HepG2 (cell line): ENCODE measurements at regions not wholly inside any gene's neighbourhood (a gene's known extent, or its start where the extent isn't known, plus 50 kb on each side); places are given as distances from the start of the nearest gene placed in this dataset.
"Not testable (repeated sequence)": the region's sequence is repeated elsewhere in the genome, so short reads cannot be mapped to it uniquely, and the experiment has no call there.

Experiments used
- ATAC-seq: fragments of 200-7000 bp; cut with Tn5 transposase; 3 replicates; pipeline ENCODE4 v1.9.1; 2020; ENCODE audit warnings: mild to moderate bottlenecking, moderate library complexity
- BruUV-seq: library from RNA; stranded (reverse); fragments of 400-500 nt; replicated peaks from 2 replicates; lab custom pipeline; 2021; lab: Mats Ljungman, UMichigan
- CTCF ChIA-PET: fragments of 300-600 bp; formaldehyde crosslinking; extraction: SDS; loops from one replicate; lab custom pipeline; 2021; ENCODE audit warnings: low total read pairs, inconsistent platforms, low intra/inter-chr PET ratio; lab: Yijun Ruan, JAX
- POLR2A ChIA-PET: fragments of 350-600 bp; sonication (Branson Sonifier 250); formaldehyde crosslinking; loops from one replicate; lab custom pipeline; 2020; ENCODE audit warnings: antibody characterized with exemption, inconsistent platforms; lab: Yijun Ruan, JAX
- DNase-seq: peaks from one replicate; pipeline ENCODE4 v3.0.0-alpha.2; 2015; ENCODE audit warnings: low spot score
- FAIRE-seq: peaks from 3 replicates; lab custom pipeline; 2011; peaks lifted over from hg19 to GRCh38; lab: Jason Lieb, UNC
- H2AFZ ChIP-seq: one replicate; pipeline ENCODE4 v1.6.1; 2011; ENCODE audit warnings: low read length, inconsistent platforms
- H3K27ac ChIP-seq: fragments of 300-600 bp; 3 replicates; pipeline ENCODE4 v1.8.0; 2011; ENCODE audit warnings: mixed run types, mild to moderate bottlenecking, mixed read lengths, low read length, inconsistent platforms; ENCODE audit not compliant: insufficient read depth; ENCODE audit errors: extremely low read length
- H3K27me3 ChIP-seq, 2 experiments: fragments of 200-600 bp in 1 of 2; 2 replicates in 1 of 2; 3 replicates in 1 of 2; pipeline versions ENCODE4 v1.6.0 to v1.8.0; 2011; ENCODE audit warnings: low read length in 2 of 2, mild to moderate bottlenecking in 2 of 2, moderate library complexity in 2 of 2, inconsistent platforms in 1 of 2; ENCODE audit not compliant: insufficient read depth in 2 of 2, control insufficient read depth in 1 of 2
- H3K36me3 ChIP-seq, 2 experiments: fragments of 200-600 bp in 1 of 2; replicated peaks in 1 of 2; 2 replicates in 1 of 2; 3 replicates in 1 of 2; pipeline versions ENCODE4 v1.5.1 to v1.8.0; 2011; ENCODE audit warnings: low read length in 2 of 2, inconsistent platforms in 1 of 2; ENCODE audit not compliant: insufficient read depth in 2 of 2, control insufficient read depth in 1 of 2
- H3K4me1 ChIP-seq: 2 replicates; pipeline ENCODE4 v1.5.1; 2012; ENCODE audit warnings: low read length, inconsistent platforms; ENCODE audit not compliant: insufficient read depth
- H3K4me2 ChIP-seq: 2 replicates; pipeline ENCODE4 v1.6.0; 2011; ENCODE audit warnings: low read depth, low read length, inconsistent platforms
- H3K4me3 ChIP-seq, 3 experiments: fragments of 200-600 bp in 1 of 3; sonication (generic), shearing (Covaris generic) in 1 of 3; replicated peaks in 1 of 3; 2 replicates each; pipeline ENCODE4 v1.5.1; 2011 to 2016; ENCODE audit warnings: low read length in 3 of 3, inconsistent platforms in 2 of 3, low read depth in 2 of 3, mild to moderate bottlenecking in 2 of 3, control low read depth in 1 of 3, mixed read lengths in 1 of 3; ENCODE audit not compliant: insufficient read depth in 1 of 3
- H3K79me2 ChIP-seq: one replicate; pipeline ENCODE4 v1.6.1; 2011; ENCODE audit warnings: low read length, inconsistent platforms; ENCODE audit not compliant: insufficient read depth
- H3K9ac ChIP-seq: 2 replicates; pipeline ENCODE4 v1.6.0; 2011; ENCODE audit warnings: mild to moderate bottlenecking, low read depth, low read length, inconsistent platforms; ENCODE audit not compliant: insufficient read depth
- H3K9me3 ChIP-seq: 2 replicates; pipeline ENCODE4 v1.5.1; 2012; ENCODE audit warnings: mild to moderate bottlenecking, low read length
- H4K20me1 ChIP-seq: 2 replicates; pipeline ENCODE4 v1.6.0; 2011; ENCODE audit warnings: inconsistent platforms, mild to moderate bottlenecking, low read length, moderate library complexity; ENCODE audit not compliant: insufficient read depth
- WGBS: methylation state at CpG from one replicate; pipeline ENCODE4 v1.1.6; 2017; ENCODE audit warnings: low lambda C conversion rate; 5-methylcytosine and 5-hydroxymethylcytosine counted together
- in situ Hi-C: cut with HindIII; loops from 2 replicates; pipeline ENCODE4 v1.10.0; 2017; ENCODE audit warnings: low pct_unique_long_range_greater_than_20kb; ENCODE audit not compliant: extremely low pct_ligation_motif_present
- intact Hi-C: fragments of 100-400 bp; cut with micrococcal nuclease; formaldehyde crosslinking; loops from one replicate; pipeline ENCODE4 v1.10.0; 2022; ENCODE audit not compliant: unreplicated experiment

- H3K27ac ChIP-seq, H4K20me1 ChIP-seq, ATAC-seq, H3K9ac ChIP-seq, H3K4me2 ChIP-seq, CTCF ChIA-PET, BruUV-seq, H3K9me3 ChIP-seq, H3K27me3 ChIP-seq, H2AFZ ChIP-seq, in situ Hi-C loops, H3K4me1 ChIP-seq, POLR2A ChIA-PET, H3K36me3 ChIP-seq, H3K79me2 ChIP-seq, FAIRE-seq, DNase-seq, intact Hi-C loops, H3K4me3 ChIP-seq: not testable (repeated sequence)
Observed at GRCh38 chr20:25902321-25902720, 205.7 kb upstream of the ZNF337 start.

GRCh38 chr20:25898663-25899062, 202.0 kb upstream of the ZNF337 start:
- H3K9ac ChIP-seq, intact Hi-C loops, H3K9me3 ChIP-seq, H2AFZ ChIP-seq, DNase-seq, ATAC-seq, in situ Hi-C loops, H3K79me2 ChIP-seq, H4K20me1 ChIP-seq, H3K27ac ChIP-seq, H3K4me2 ChIP-seq, CTCF ChIA-PET, H3K27me3 ChIP-seq, FAIRE-seq, POLR2A ChIA-PET, BruUV-seq, H3K36me3 ChIP-seq, H3K4me3 ChIP-seq, H3K4me1 ChIP-seq: not testable (repeated sequence)
- WGBS, result 30% methylated on average over 5 of the region's 5 CpGs

GRCh38 chr20:25879096-25879495, 182.4 kb upstream of the ZNF337 start:
- H3K4me3 ChIP-seq, H4K20me1 ChIP-seq, ATAC-seq, BruUV-seq, FAIRE-seq, CTCF ChIA-PET, intact Hi-C loops, H3K27me3 ChIP-seq, H3K9ac ChIP-seq, H3K9me3 ChIP-seq, DNase-seq, H2AFZ ChIP-seq, POLR2A ChIA-PET, H3K27ac ChIP-seq, H3K36me3 ChIP-seq, H3K4me1 ChIP-seq, H3K79me2 ChIP-seq, H3K4me2 ChIP-seq, in situ Hi-C loops: not testable (repeated sequence)
- WGBS, result 62% methylated on average over 2 of the region's 2 CpGs
